GM18951 (cell line): ENCODE measurements at regions not wholly inside any gene's neighbourhood (a gene's known extent, or its start where the extent isn't known, plus 50 kb on each side); places are given as distances from the start of the nearest gene placed in this dataset.

Experiments
- POLR2A ChIP-seq: IDR thresholded peaks from 4 replicates; pipeline ENCODE4 v1.6.1; 2011; ENCODE audit warnings: mild to moderate bottlenecking; ENCODE audit not compliant: insufficient read length, insufficient read depth; ENCODE audit errors: extremely low read depth
- in situ Hi-C: fragments of 300-500 bp; cut with MboI; formaldehyde crosslinking; loops from one replicate; pipeline ENCODE4 v1.12.0; 2022; ENCODE audit warnings: low sequenced_read_pairs, mixed read lengths, inconsistent platforms; ENCODE audit not compliant: unreplicated experiment

DNA sequence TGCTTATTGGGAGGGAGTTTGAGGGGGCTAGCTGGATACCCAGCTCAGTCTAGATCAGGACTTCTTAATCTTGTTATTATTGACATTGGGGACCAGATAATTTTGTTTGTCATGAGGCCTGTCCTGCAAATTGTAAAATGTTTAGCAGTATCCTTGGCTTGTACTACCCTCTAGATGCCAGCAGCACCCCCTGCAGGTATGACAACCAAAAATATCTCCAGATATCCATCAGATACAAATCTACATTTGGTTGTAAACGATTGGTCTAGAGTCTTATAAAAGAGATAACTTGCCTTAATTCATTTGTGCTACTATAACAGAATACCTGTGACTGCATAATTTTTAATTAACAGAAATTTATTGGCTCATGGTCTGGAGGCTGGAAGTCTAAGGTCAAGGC lies 1232.2 kb downstream of the XPNPEP1 start:
- no peak for TF ChIP-seq POLR2A
- in situ Hi-C loops, result no loop called here

DNA sequence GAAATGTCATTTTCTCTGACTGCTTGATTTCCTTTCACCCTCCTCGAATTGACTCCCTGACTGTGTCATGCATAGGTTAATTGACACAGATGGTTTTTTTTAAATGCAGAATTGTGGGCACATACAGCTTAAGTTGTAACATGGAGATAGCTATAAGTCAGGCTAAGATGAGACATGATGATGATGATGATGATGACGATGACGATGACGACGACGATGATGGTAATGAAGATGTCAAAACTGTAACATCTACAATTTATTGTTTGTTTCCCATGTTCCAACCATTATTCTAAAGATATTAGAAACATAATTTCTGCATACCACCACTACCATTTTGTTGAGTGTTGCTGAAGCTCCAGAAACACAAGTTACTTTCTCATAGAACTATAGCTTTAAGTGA lies 1232.8 kb downstream of the XPNPEP1 start:
- in situ Hi-C loops, result no loop called here
- TF ChIP-seq POLR2A, result no peak

DNA sequence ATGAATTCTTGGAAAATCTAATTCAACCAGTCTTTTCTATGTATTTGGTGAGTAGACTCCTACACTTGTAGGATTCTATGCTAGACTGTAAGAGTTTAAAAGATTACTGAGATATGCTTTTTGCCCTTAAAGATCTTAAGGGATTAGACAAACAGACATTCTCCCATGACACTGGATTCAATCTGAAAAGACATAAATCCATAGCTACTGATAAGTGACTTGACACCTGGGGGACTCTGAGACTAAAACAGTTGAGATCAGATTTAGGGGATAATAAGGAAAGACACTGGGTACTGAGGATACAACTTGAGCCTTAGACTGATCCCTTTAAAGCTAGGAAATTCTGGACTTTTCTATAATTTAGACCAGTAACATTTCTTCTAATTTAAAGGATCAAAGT lies 1233.4 kb downstream of the XPNPEP1 start:
- in situ Hi-C loops, result no loop called here
- no peak for TF ChIP-seq POLR2A

- no peak for TF ChIP-seq POLR2A
- in situ Hi-C loops, result no loop called here
Observed at GRCh38 chr10:108688314-108688713, 1235.0 kb downstream of the XPNPEP1 start.

GRCh38 chr10:108685863-108686531 lies 1237.3 kb downstream of the XPNPEP1 start:
- no peak for TF ChIP-seq POLR2A
- in situ Hi-C loops, result no loop called here

- no peak for TF ChIP-seq POLR2A
- in situ Hi-C loops, result no loop called here
Observed at GRCh38 chr10:108684431-108684830, 1238.9 kb downstream of the XPNPEP1 start.

DNA sequence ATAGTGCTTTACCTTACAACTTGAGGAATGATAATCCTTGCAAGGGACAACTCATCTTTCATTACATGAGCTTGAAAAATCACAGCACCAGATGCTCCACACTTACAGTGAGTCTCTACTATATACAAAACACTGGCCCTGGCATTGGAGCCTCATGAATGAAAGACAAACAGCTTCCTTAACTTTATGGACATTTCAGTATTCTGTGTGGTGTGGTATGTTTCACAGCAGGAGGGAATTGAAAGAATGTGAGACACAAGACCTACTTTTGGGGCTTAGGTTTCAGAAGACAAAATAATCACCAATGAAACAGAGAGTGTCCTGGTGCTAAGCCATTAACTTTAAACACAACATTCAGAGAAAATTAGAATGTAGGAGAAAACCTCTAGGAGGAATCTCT lies 1249.6 kb downstream of the XPNPEP1 start:
- no peak for TF ChIP-seq POLR2A
- in situ Hi-C loops, result no loop called here

DNA sequence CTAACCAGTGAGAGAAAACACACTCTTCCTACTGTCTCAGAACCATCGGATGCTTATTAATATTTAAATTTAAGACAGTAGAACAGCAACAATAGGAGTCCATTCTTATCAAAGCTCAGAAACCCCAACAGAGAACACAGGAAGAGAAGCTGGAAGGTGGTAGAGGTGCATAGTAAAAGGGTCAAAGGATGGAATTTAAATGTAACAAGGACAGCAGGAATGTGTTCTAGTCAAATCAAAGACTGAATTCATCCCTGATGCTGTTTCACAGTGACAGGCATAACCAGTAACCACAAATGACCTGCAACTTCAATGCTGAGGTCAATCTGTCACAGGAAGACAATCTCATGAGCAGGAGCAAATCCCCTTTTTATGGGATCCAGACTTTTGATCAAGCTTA lies 1259.7 kb downstream of the XPNPEP1 start:
- no peak for TF ChIP-seq POLR2A
- in situ Hi-C loops, result no loop called here

GRCh38 chr10:108662975-108663374 lies 1260.3 kb downstream of the XPNPEP1 start:
- TF ChIP-seq POLR2A, result no peak
- in situ Hi-C loops, result no loop called here

- no peak for TF ChIP-seq POLR2A
- in situ Hi-C loops, result no loop called here
Observed at GRCh38 chr10:108655057-108655456, 1268.3 kb downstream of the XPNPEP1 start.

- TF ChIP-seq POLR2A, result no peak
- in situ Hi-C loops, result no loop called here
Observed at GRCh38 chr10:108653531-108653930, 1269.8 kb downstream of the XPNPEP1 start.

- no peak for TF ChIP-seq POLR2A
- in situ Hi-C loops, result no loop called here
Observed at GRCh38 chr10:108639010-108639409, 1284.3 kb downstream of the XPNPEP1 start.

DNA sequence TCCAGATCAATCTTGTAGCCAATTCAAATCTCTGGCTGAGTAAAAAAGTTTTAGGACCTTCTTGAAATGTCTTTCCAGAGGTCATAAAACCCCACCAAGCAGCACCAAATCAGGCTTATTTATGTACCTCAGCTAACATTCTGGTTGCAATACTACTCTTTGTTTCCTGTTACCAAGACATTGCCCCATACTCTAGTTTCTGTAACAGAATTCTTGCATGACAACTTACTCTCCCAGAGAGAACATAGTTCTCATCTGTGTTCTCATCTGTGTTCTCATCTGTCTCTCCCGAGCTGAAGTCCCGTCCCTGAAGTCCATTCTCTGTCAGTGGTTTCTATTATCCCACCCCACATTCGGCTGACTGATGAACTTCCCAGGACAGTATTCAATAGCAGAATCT lies 1285.1 kb downstream of the XPNPEP1 start:
- no peak for TF ChIP-seq POLR2A
- in situ Hi-C loops, result no loop called here

DNA sequence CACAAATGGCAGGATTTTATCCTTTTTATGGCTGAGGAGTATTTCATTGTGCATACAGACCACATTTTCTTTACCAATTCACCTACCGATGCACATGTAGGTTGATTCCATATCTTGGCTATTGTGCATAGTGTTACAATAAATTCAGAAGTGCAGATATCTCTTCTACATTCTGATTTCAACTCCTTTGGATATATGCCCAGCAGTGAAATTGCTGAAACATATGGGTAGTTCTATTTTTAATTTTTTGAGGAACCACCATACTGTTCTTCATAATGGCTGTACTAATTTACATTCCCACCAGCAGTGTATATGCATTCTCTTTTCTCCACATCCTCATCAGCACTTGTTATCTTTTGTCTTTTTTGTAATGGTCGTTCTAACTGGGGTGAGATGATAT lies 1290.3 kb downstream of the XPNPEP1 start:
- in situ Hi-C loops, result no loop called here

GRCh38 chr10:108632144-108632543 lies 1291.2 kb downstream of the XPNPEP1 start:
- TF ChIP-seq POLR2A, result no peak
- in situ Hi-C loops, result no loop called here

More for the DNA sequence above, 1290.3 kb downstream of the XPNPEP1 start:
- no peak for TF ChIP-seq POLR2A
